ENCODE measurements at regions not wholly inside any gene's neighbourhood (a gene's known extent, or its start where the extent isn't known, plus 50 kb on each side); places are given as distances from the start of the nearest gene placed in this dataset.

- TF ChIP-seq CTCF (IDR thresholded peaks at IDR 0.05; ENCODE audit: insufficient read depth, low read length): no peak
- no peak for TF ChIP-seq REST (IDR thresholded peaks at IDR 0.05; ENCODE audit: insufficient replicate concordance, low read depth)
- no peak for TF ChIP-seq POLR2AphosphoS5 (IDR thresholded peaks at IDR 0.05; ENCODE audit: low read depth)
- TF ChIP-seq GABPA (IDR thresholded peaks at IDR 0.05; ENCODE audit: low read depth): no peak
- TF ChIP-seq SPI1 (IDR thresholded peaks at IDR 0.05; ENCODE audit: borderline replicate concordance, low read depth): no peak
Measured at GRCh38 chr1:163562355-163562754, 240.6 kb downstream of the NUF2 start.

Data from HL-60 (cell line).